ENCODE measurements at regions not wholly inside any gene's neighbourhood (a gene's known extent, or its start where the extent isn't known, plus 50 kb on each side); places are given as distances from the start of the nearest gene placed in this dataset.

- no peak for DNase-seq
- no peak for TF ChIP-seq CTCF (IDR thresholded peaks at IDR 0.05)
- no peak for TF ChIP-seq POLR2A (IDR thresholded peaks at IDR 0.05)
- H3K4me1 ChIP-seq (replicated peaks in 1 of 2) = no peaks in the 10 kb centered on the region
- intact Hi-C loops (cut with DNase I) = no loop called here
- no peaks in the 10 kb centered on the region for H3K9me3 ChIP-seq (replicated peaks in 1 of 3)
- H3K4me3 ChIP-seq = no peak overlapping the region
- no peaks in the 10 kb centered on the region for H3K36me3 ChIP-seq (replicated peaks in 1 of 2)
- 87 to 90% (median 89%) methylated on average over 2 of the region's 2 CpGs for WGBS, 4 donors
- no peak overlapping the region for H3K27ac ChIP-seq
- H3K27me3 ChIP-seq = no peaks in the 10 kb centered on the region
Measured at GRCh38 chr18:56353663-56354260, 284.6 kb downstream of the TXNL1 start.

- intact Hi-C loops (cut with DNase I) = no loop called here
- no peak for DNase-seq
- 67 to 77% (median 70%) methylated on average over 6 of the region's 6 CpGs for WGBS, 4 donors
- Histone ChIP-seq H3K27ac (no peak overlapping the region), H3K4me1 (replicated peaks in 1 of 2) (no peaks in the 10 kb centered on the region), H3K27me3 (no peaks in the 10 kb centered on the region), H3K4me3 (no peak overlapping the region), H3K36me3 (replicated peaks in 1 of 2) (no peaks in the 10 kb centered on the region), H3K9me3 (replicated peaks in 1 of 3) (no peaks in the 10 kb centered on the region)
- TF ChIP-seq POLR2A (IDR thresholded peaks at IDR 0.05) (no peak), CTCF (IDR thresholded peaks at IDR 0.05) (no peak)
Measured at GRCh38 chr18:56351911-56352500, 286.4 kb downstream of the TXNL1 start.

GRCh38 chr18:56337507-56337906 lies 300.9 kb downstream of the TXNL1 start:
- intact Hi-C loops (cut with DNase I) = no loop called here

DNA sequence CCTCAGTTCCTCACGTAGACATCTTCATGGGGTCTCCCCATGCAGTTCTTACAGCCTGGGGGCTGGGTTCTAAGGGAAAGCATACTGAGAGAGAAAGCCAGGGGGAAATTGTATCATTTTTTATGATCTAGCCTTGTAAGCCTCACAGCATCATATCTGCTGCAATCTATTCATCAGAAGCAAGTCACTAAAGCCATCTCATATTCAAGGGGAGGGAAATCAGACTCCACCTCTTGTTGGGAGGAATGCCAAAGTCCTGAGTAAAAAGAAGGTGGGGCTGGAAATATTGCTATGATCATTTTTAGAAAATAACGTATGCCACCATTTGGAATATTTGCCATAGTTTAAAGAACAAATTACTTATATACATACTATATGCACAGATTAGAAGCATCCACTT lies 304.6 kb downstream of the TXNL1 start:
- TF ChIP-seq POLR2A (IDR thresholded peaks at IDR 0.05) (no peak), CTCF (IDR thresholded peaks at IDR 0.05) (no peak)
- intact Hi-C loops (cut with DNase I) = no loop called here
- Histone ChIP-seq H3K4me3 (no peak overlapping the region), H3K4me1 (replicated peaks in 1 of 2) (no peaks in the 10 kb centered on the region), H3K27me3 (no peaks in the 10 kb centered on the region), H3K9me3 (replicated peaks in 1 of 3) (no peaks in the 10 kb centered on the region), H3K27ac (no peak overlapping the region), H3K36me3 (replicated peaks in 1 of 2) (no peaks in the 10 kb centered on the region)
- 73 to 83% (median 81%) methylated on average over 2 of the region's 2 CpGs for WGBS, 4 donors
- DNase-seq = no peak

More at GRCh38 chr18:56337507-56337906, 300.9 kb downstream of the TXNL1 start:
- no peaks in the 10 kb centered on the region for H3K27me3 ChIP-seq
- H3K9me3 ChIP-seq (replicated peaks in 1 of 3) = no peaks in the 10 kb centered on the region
- H3K4me1 ChIP-seq (replicated peaks in 1 of 2) = no peaks in the 10 kb centered on the region
- 67 to 82% (median 79%) methylated on average over 4 of the region's 4 CpGs for WGBS, 4 donors
- TF ChIP-seq POLR2A (IDR thresholded peaks at IDR 0.05) (no peak), CTCF (IDR thresholded peaks at IDR 0.05) (no peak)
- no peak overlapping the region for H3K27ac ChIP-seq
- DNase-seq = no peak
- no peaks in the 10 kb centered on the region for H3K36me3 ChIP-seq (replicated peaks in 1 of 2)
- no peak overlapping the region for H3K4me3 ChIP-seq
